Heart left ventricle (tissue), 16 donors: ENCODE measurements at regions not wholly inside any gene's neighbourhood (a gene's known extent, or its start where the extent isn't known, plus 50 kb on each side); places are given as distances from the start of the nearest gene placed in this dataset.

Source experiments
- ATAC-seq, 4 donors: fragments of 200-7000 bp; cut with Tn5 transposase; one replicate each; pipeline ENCODE4 v1.9.1; 2020 to 2022; ENCODE audit warnings: moderate library complexity in 4 of 4, mild to moderate bottlenecking in 3 of 4, moderate number of reproducible peaks in 1 of 4
- DNase-seq, 5 donors: peaks; one replicate each; pipeline ENCODE4 v3.0.0-alpha.2; 2020
- H3K27ac ChIP-seq, 12 donors: fragments of 200-600 bp; sonication (generic) in 4 of 12; one replicate each; pipeline versions ENCODE4 v1.5.0 to v1.8.0; 2016 to 2022; ENCODE audit warnings: mild to moderate bottlenecking in 2 of 12
- H3K27me3 ChIP-seq, 9 donors: fragments of 200-600 bp; sonication (generic) in 2 of 9; one replicate each; pipeline versions ENCODE4 v1.5.1 to v1.8.0; 2016 to 2022; ENCODE audit warnings: mild to moderate bottlenecking in 3 of 9
- H3K36me3 ChIP-seq, 9 donors: fragments of 200-600 bp; sonication (generic) in 2 of 9; one replicate each; pipeline versions ENCODE4 v1.5.0 to v1.8.0; 2018 to 2022; ENCODE audit warnings: mild to moderate bottlenecking in 2 of 9
- H3K4me1 ChIP-seq, 12 donors: fragments of 200-600 bp; sonication (generic) in 4 of 12; one replicate each; pipeline versions ENCODE4 v1.5.0 to v1.8.0; 2016 to 2022; ENCODE audit warnings: mild to moderate bottlenecking in 3 of 12
- H3K4me3 ChIP-seq, 12 donors: fragments of 200-600 bp; sonication (generic) in 4 of 12; one replicate each; pipeline versions ENCODE4 v1.5.0 to v1.8.0; 2017 to 2022; ENCODE audit warnings: mild to moderate bottlenecking in 9 of 12, moderate library complexity in 4 of 12
- H3K9me3 ChIP-seq, 12 donors: fragments of 200-600 bp; sonication (generic) in 4 of 12; one replicate each; pipeline versions ENCODE4 v1.5.0 to v1.8.0; 2016 to 2022; ENCODE audit warnings: mild to moderate bottlenecking in 1 of 12
- CTCF ChIP-seq, 12 donors: fragments of 200-600 bp; sonication (generic) in 4 of 12; IDR thresholded peaks; one replicate each; pipeline versions ENCODE4 v1.5.0 to v1.8.0; 2018 to 2022; ENCODE audit warnings: antibody characterized with exemption in 12 of 12, mild to moderate bottlenecking in 5 of 12
- POLR2A ChIP-seq, 2 donors: fragments of 450-650 bp; IDR thresholded peaks; one replicate each; pipeline ENCODE4 v1.6.1; 2017; ENCODE audit warnings: antibody characterized with exemption in 2 of 2, mild to moderate bottlenecking in 2 of 2, moderate library complexity in 2 of 2
- WGBS, 4 donors: extraction: QIAGEN DNeasy Blood & Tissue Kit in 2 of 4; methylation state at CpG; one replicate each; pipeline versions ENCODE4 v1.1.5 to v1.1.7; 2013 to 2018; 5-methylcytosine and 5-hydroxymethylcytosine counted together
- intact Hi-C, 10 donors: fragments of 100-400 bp; cut with DNase I; formaldehyde crosslinking; loops; one replicate each; pipeline versions ENCODE4 v1.11.1 to v1.14.2; 2022
- donor health status: ischemic (EF 13 %, LVEDD 7.1; RV severe dilation, severe dysfunction).
- donor health status: healthy with polysubstance abuse.
- donor health status: DM: no; HTN: yes; CAD: no.
- donor health status: DM: no; HTN: no; CAD: no.
- donor health status: ischemic (EF 25% LVEDD 6.9; RV normal size, moderate dysfunction).
- donor health status: ischemic (EF 25% LVEDD 5.7; RV mildly dilated, moderate dysfunction).
- donor health status: healthy.
- donor health status: DM: yes; HTN: yes; CAD: no.
- donor health status: ischemic (EF 35%, LVEDD 5.7; RV mildly dilated, moderate dysfunction).
- donor health status: nonischemic (EF 11% LVEDD 7.7; RV severe dilation, severe dysfunction).
- donor health status: DM: yes; HTN: yes; CAD: no.
- donor health status: PGD.
- donor health status: ischemic (EF 29% LVEDD 5.4; RV normal size, mild dysfunction).
- donor health status: nonischemic (EF 23%, LVEDD 6.1; RV moderate dilation, normal function).

GRCh38 chr6:8494730-8495129, 59.4 kb upstream of the SLC35B3 start:
- Histone ChIP-seq H3K4me3 (no peak overlapping the region), H3K9me3 (peaks cover 0 to 14% (median 0%) of the 10 kb centered on the region in 12 donors), H3K27me3 (no peaks in the 10 kb centered on the region), H3K27ac (no peak overlapping the region), H3K36me3 (no peaks in the 10 kb centered on the region), H3K4me1 (no peaks in the 10 kb centered on the region)
- intact Hi-C loops, result no loop called here
- no peak for DNase-seq
- ATAC-seq, result no peak
- 85 to 91% (median 88%) methylated on average over 5 of the region's 5 CpGs for WGBS, 4 donors
- no peak for TF ChIP-seq CTCF (IDR thresholded peaks at IDR 0.05)

GRCh38 chr6:8492536-8493133, 57.3 kb upstream of the SLC35B3 start:
- H3K4me1 ChIP-seq, result no peaks in the 10 kb centered on the region
- TF ChIP-seq CTCF (IDR thresholded peaks at IDR 0.05), result no peak
- TF ChIP-seq POLR2A (IDR thresholded peaks at IDR 0.05), result no peak
- H3K27me3 ChIP-seq, result no peaks in the 10 kb centered on the region
- DNase-seq (no peak), ATAC-seq (no peak)
- intact Hi-C loops, result no loop called here
- H3K9me3 ChIP-seq, result peaks cover 0 to 13% (median 0%) of the 10 kb centered on the region in 12 donors
- no peak overlapping the region for H3K27ac ChIP-seq
- 63 to 72% (median 67%) methylated on average over 2 of the region's 2 CpGs for WGBS, 4 donors
- no peaks in the 10 kb centered on the region for H3K36me3 ChIP-seq
- no peak overlapping the region for H3K4me3 ChIP-seq
